H9 (cell line): ENCODE measurements at regions not wholly inside any gene's neighbourhood (a gene's known extent, or its start where the extent isn't known, plus 50 kb on each side); places are given as distances from the start of the nearest gene placed in this dataset.
"Not testable (repeated sequence)": the region's sequence is repeated elsewhere in the genome, so short reads cannot be mapped to it uniquely, and the experiment has no call there.

Source experiments
- DNase-seq: peaks from one replicate; pipeline ENCODE4 v3.0.0-alpha.2; 2017
- H2AFZ ChIP-seq: one replicate; pipeline ENCODE4 v1.6.1; 2013; ENCODE audit warnings: mild to moderate bottlenecking, low read length, control low read depth, moderate library complexity
- H2AK5ac ChIP-seq: 2 replicates; pipeline ENCODE4 v1.6.1; 2013; ENCODE audit warnings: low read length, control low read depth, mixed read lengths; ENCODE audit not compliant: insufficient read length
- H2BK120ac ChIP-seq: one replicate; pipeline ENCODE4 v1.6.1; 2013; ENCODE audit warnings: low read depth, mild to moderate bottlenecking, low read length, control low read depth, inconsistent platforms; ENCODE audit not compliant: poor library complexity, severe bottlenecking
- H2BK12ac ChIP-seq: 2 replicates; pipeline ENCODE4 v1.6.1; 2013; ENCODE audit warnings: low read length, control low read depth, mixed read lengths, low read depth; ENCODE audit not compliant: insufficient read length
- H2BK15ac ChIP-seq: 2 replicates; pipeline ENCODE4 v1.6.1; 2013; ENCODE audit warnings: low read depth, low read length, control low read depth
- H2BK20ac ChIP-seq: one replicate; pipeline ENCODE4 v1.6.1; 2013; ENCODE audit warnings: low read depth, mild to moderate bottlenecking, low read length, control low read depth, inconsistent platforms; ENCODE audit not compliant: poor library complexity, severe bottlenecking
- H2BK5ac ChIP-seq: 2 replicates; pipeline ENCODE4 v1.6.1; 2013; ENCODE audit warnings: low read length, control low read depth, mixed read lengths; ENCODE audit not compliant: insufficient read length
- H3K14ac ChIP-seq: 2 replicates; pipeline ENCODE4 v1.6.1; 2013; ENCODE audit warnings: low read length, control low read depth; ENCODE audit not compliant: insufficient read depth
- H3K18ac ChIP-seq: 2 replicates; pipeline ENCODE4 v1.6.1; 2013; ENCODE audit warnings: low read depth, mild to moderate bottlenecking, mixed read lengths, low read length, control low read depth; ENCODE audit not compliant: insufficient read length
- H3K23ac ChIP-seq: 2 replicates; pipeline ENCODE4 v1.6.1; 2013; ENCODE audit warnings: low read length, control low read depth, mixed read lengths, low read depth; ENCODE audit not compliant: insufficient read length
- H3K23me2 ChIP-seq: 2 replicates; pipeline ENCODE4 v1.6.1; 2013; ENCODE audit warnings: low read depth, mild to moderate bottlenecking, mixed read lengths, low read length, control low read depth; ENCODE audit not compliant: insufficient read length, poor library complexity, severe bottlenecking
- H3K27ac ChIP-seq: 2 replicates; pipeline ENCODE4 v1.5.1; 2013; ENCODE audit warnings: low read length, control low read depth, mixed read lengths, low read depth; ENCODE audit not compliant: insufficient read length
- H3K27me3 ChIP-seq: 2 replicates; pipeline ENCODE4 v1.6.1; 2013; ENCODE audit warnings: low read length, control low read depth, inconsistent platforms; ENCODE audit not compliant: insufficient read depth
- H3K4ac ChIP-seq: 2 replicates; pipeline ENCODE4 v1.6.1; 2013; ENCODE audit warnings: low read depth, mild to moderate bottlenecking, control low read depth, inconsistent platforms, low read length, moderate library complexity
- H3K4me1 ChIP-seq: 2 replicates; pipeline ENCODE4 v1.6.1; 2013; ENCODE audit warnings: low read length, control low read depth, inconsistent platforms; ENCODE audit not compliant: insufficient read depth
- H3K4me2 ChIP-seq: 2 replicates; pipeline ENCODE4 v1.6.1; 2013; ENCODE audit warnings: low read length, control low read depth, mixed read lengths; ENCODE audit not compliant: insufficient read length, insufficient read depth
- H3K56ac ChIP-seq: 2 replicates; pipeline ENCODE4 v1.6.1; 2013; ENCODE audit warnings: low read depth, mild to moderate bottlenecking, mixed read lengths, low read length, control low read depth; ENCODE audit not compliant: insufficient read length
- H3K79me1 ChIP-seq: 2 replicates; pipeline ENCODE4 v1.6.1; 2013; ENCODE audit warnings: low read depth, mild to moderate bottlenecking, moderate library complexity, low read length, control low read depth, inconsistent platforms; ENCODE audit not compliant: insufficient read depth, poor library complexity, severe bottlenecking
- H3K79me2 ChIP-seq: 2 replicates; pipeline ENCODE4 v1.6.1; 2013; ENCODE audit warnings: low read length, control low read depth, inconsistent platforms; ENCODE audit not compliant: insufficient read depth
- H3K9ac ChIP-seq: 2 replicates; pipeline ENCODE4 v1.6.1; 2013; ENCODE audit warnings: low read length, control low read depth, mixed read lengths; ENCODE audit not compliant: insufficient read length; ENCODE audit errors: extremely low read depth
- H3K9me3 ChIP-seq: one replicate; pipeline ENCODE4 v1.6.1; 2013; ENCODE audit warnings: low read depth, low read length, inconsistent platforms; ENCODE audit not compliant: control insufficient read depth
- H3T11ph ChIP-seq: one replicate; pipeline ENCODE4 v1.6.1; 2013; ENCODE audit warnings: mild to moderate bottlenecking, low read length, control low read depth, inconsistent platforms
- H4K20me1 ChIP-seq: one replicate; pipeline ENCODE4 v1.6.1; 2013; ENCODE audit not compliant: control insufficient read depth, insufficient read length, insufficient read depth
- H4K5ac ChIP-seq: 2 replicates; pipeline ENCODE4 v1.6.1; 2013; ENCODE audit warnings: low read depth, mild to moderate bottlenecking, mixed read lengths, low read length, control low read depth; ENCODE audit not compliant: insufficient read length
- H4K8ac ChIP-seq: replicated peaks from 2 replicates; pipeline ENCODE4 v1.6.1; 2013; ENCODE audit warnings: low read length, control low read depth, mixed read lengths, low read depth; ENCODE audit not compliant: insufficient read length
- H4K91ac ChIP-seq: 2 replicates; pipeline ENCODE4 v1.6.1; 2013; ENCODE audit warnings: low read depth, mild to moderate bottlenecking, moderate library complexity, mixed read lengths, low read length, control low read depth; ENCODE audit not compliant: insufficient read length
- H3K27ac Mint-ChIP-seq, 3 experiments: 2 replicates in 2 of 3; 3 replicates in 1 of 3; pipeline ENCODE4 v1.8.0; 2020 to 2021; ENCODE audit warnings: mixed read lengths in 3 of 3, mild to moderate bottlenecking in 1 of 3, moderate library complexity in 1 of 3
- H3K27me3 Mint-ChIP-seq: 2 replicates; pipeline ENCODE4 v1.8.0; 2021; ENCODE audit warnings: low read depth, mild to moderate bottlenecking, moderate library complexity, mixed read lengths
- H3K36me3 Mint-ChIP-seq, 3 experiments: 2 replicates in 2 of 3; 3 replicates in 1 of 3; pipeline ENCODE4 v1.8.0; 2020 to 2021; ENCODE audit warnings: low read depth in 3 of 3, mixed read lengths in 3 of 3; ENCODE audit not compliant: insufficient read depth in 1 of 3
- H3K4me1 Mint-ChIP-seq, 2 experiments: 2 replicates each; pipeline ENCODE4 v1.8.0; 2020; ENCODE audit warnings: mixed read lengths in 2 of 2
- H3K4me3 Mint-ChIP-seq, 2 experiments: 2 replicates in 1 of 2; 3 replicates in 1 of 2; pipeline ENCODE4 v1.8.0; 2020 to 2021; ENCODE audit warnings: mild to moderate bottlenecking in 2 of 2, mixed read lengths in 2 of 2, moderate library complexity in 1 of 2
- H3K9me3 Mint-ChIP-seq, 2 experiments: 2 replicates in 1 of 2; 3 replicates in 1 of 2; pipeline ENCODE4 v1.8.0; 2020; ENCODE audit warnings: mild to moderate bottlenecking in 2 of 2, mixed read lengths in 2 of 2, moderate library complexity in 1 of 2
- WGBS: extraction: QIAGEN DNeasy Blood & Tissue Kit; methylation state at CpG from one replicate; pipeline ENCODE4 v1.1.7; 2013; ENCODE audit warnings: missing lambda C conversion rate, low lambda C conversion rate, mixed read lengths; ENCODE audit not compliant: insufficient read length; ENCODE audit errors: extremely low coverage; 5-methylcytosine and 5-hydroxymethylcytosine counted together

DNA sequence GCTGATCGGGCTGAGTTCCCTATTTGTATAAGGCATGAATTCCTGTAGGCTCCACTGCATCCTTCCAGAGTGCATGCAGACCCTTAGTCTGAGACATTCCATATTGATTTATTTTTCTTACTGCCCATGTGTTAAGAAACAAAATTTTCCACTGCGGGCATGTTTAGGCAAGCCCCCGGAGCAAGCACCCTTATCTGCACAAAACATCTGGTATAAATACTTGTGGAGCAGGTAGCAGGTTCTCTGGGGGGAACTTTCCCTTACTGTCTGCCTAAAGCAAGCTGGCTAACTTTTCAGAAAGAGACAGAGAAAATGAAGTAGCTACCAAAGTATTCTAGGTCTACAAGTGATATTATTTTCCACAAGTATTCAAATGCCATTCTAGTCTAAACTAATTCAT is 1338.5 kb upstream of the PCDH10 start:
- H4K91ac ChIP-seq, H3K9me3 Mint-ChIP-seq, H4K5ac ChIP-seq, H3K23me2 ChIP-seq, H3K36me3 Mint-ChIP-seq, H3K27me3 Mint-ChIP-seq, H2BK15ac ChIP-seq, H3K79me2 ChIP-seq, H3K4ac ChIP-seq, H2BK120ac ChIP-seq, DNase-seq, H3K9ac ChIP-seq, H3K4me2 ChIP-seq, H2BK12ac ChIP-seq, H3K4me1 Mint-ChIP-seq, H3K9me3 ChIP-seq, H4K8ac ChIP-seq, H3K27ac Mint-ChIP-seq, H3K4me3 Mint-ChIP-seq, H3T11ph ChIP-seq, H3K4me1 ChIP-seq, H2AK5ac ChIP-seq, H2AFZ ChIP-seq, H3K14ac ChIP-seq, H4K20me1 ChIP-seq, H2BK20ac ChIP-seq, H3K79me1 ChIP-seq, H3K23ac ChIP-seq, H3K18ac ChIP-seq, H2BK5ac ChIP-seq, H3K27me3 ChIP-seq, H3K56ac ChIP-seq, H3K27ac ChIP-seq: not testable (repeated sequence)
- WGBS: no CpG with 5 or more reads among the region's 3 CpGs
